ENCODE measurements at regions not wholly inside any gene's neighbourhood (a gene's known extent, or its start where the extent isn't known, plus 50 kb on each side); places are given as distances from the start of the nearest gene placed in this dataset.

GRCh38 chr6:42509256-42509655, 54.6 kb upstream of the UBR2 start:
- TF ChIP-seq CTCF (IDR thresholded peaks at IDR 0.05; ENCODE audit: unreplicated experiment): no peak
- BruUV-seq (replicated peaks): no TSS peak
- H3K36me3 Mint-ChIP-seq (ENCODE audit: insufficient read depth, unreplicated experiment): no peaks in the 10 kb centered on the region
- intact Hi-C loops (cut with micrococcal nuclease): no loop called here
- H3K9me3 Mint-ChIP-seq (ENCODE audit: unreplicated experiment): no peaks in the 10 kb centered on the region
- ChIA-PET CTCF (interaction anchor here (0.6 to 3.0 kb wide), 5 partner anchors 23 to 1407 kb away, joined by 3 to 12 read pairs (median 3); no protein-coding TSS in a partner anchor), POLR2A (interaction anchor here (0.7 kb wide), 2 partner anchors 8 to 156 kb away, joined by 3 read pairs; no protein-coding TSS in a partner anchor)
- no peak for DNase-seq (ENCODE audit: unreplicated experiment)
- H3K4me3 Mint-ChIP-seq (ENCODE audit: unreplicated experiment): no peak overlapping the region
- no peaks in the 10 kb centered on the region for H3K4me1 Mint-ChIP-seq (ENCODE audit: insufficient read depth, unreplicated experiment)
- H3K27ac Mint-ChIP-seq (ENCODE audit: low read depth, unreplicated experiment): no peak overlapping the region
- no peaks in the 10 kb centered on the region for H3K27me3 Mint-ChIP-seq (ENCODE audit: insufficient read depth, unreplicated experiment)

GRCh38 chr6:42507901-42508300, 55.9 kb upstream of the UBR2 start:
- intact Hi-C loops (cut with micrococcal nuclease): no loop called here
- ChIA-PET CTCF (interaction anchor here (1.2 to 3.0 kb wide), 2 partner anchors 12 to 24 kb away, joined by 4 to 12 read pairs; no protein-coding TSS in a partner anchor), POLR2A (no interaction called here)
- Mint-ChIP-seq H3K27ac (ENCODE audit: low read depth, unreplicated experiment) (no peak overlapping the region), H3K4me3 (ENCODE audit: unreplicated experiment) (no peak overlapping the region), H3K9me3 (ENCODE audit: unreplicated experiment) (no peaks in the 10 kb centered on the region), H3K4me1 (ENCODE audit: insufficient read depth, unreplicated experiment) (no peaks in the 10 kb centered on the region), H3K36me3 (ENCODE audit: insufficient read depth, unreplicated experiment) (no peaks in the 10 kb centered on the region), H3K27me3 (ENCODE audit: insufficient read depth, unreplicated experiment) (no peaks in the 10 kb centered on the region)
- TF ChIP-seq CTCF (IDR thresholded peaks at IDR 0.05; ENCODE audit: unreplicated experiment): no peak
- DNase-seq (ENCODE audit: unreplicated experiment): no peak
- no TSS peak for BruUV-seq (replicated peaks)

GRCh38 chr6:42507195-42507594, 55.5 kb upstream of the TRERF1 start:
- Mint-ChIP-seq H3K4me3 (ENCODE audit: unreplicated experiment) (no peak overlapping the region), H3K9me3 (ENCODE audit: unreplicated experiment) (no peaks in the 10 kb centered on the region), H3K36me3 (ENCODE audit: insufficient read depth, unreplicated experiment) (no peaks in the 10 kb centered on the region), H3K27ac (ENCODE audit: low read depth, unreplicated experiment) (no peak overlapping the region), H3K4me1 (ENCODE audit: insufficient read depth, unreplicated experiment) (no peaks in the 10 kb centered on the region), H3K27me3 (ENCODE audit: insufficient read depth, unreplicated experiment) (no peaks in the 10 kb centered on the region)
- ChIA-PET POLR2A (interaction anchor here (0.7 kb wide), 1 partner anchor 54 kb away, joined by 3 read pairs; no protein-coding TSS in a partner anchor), CTCF (interaction anchor here (1.2 to 1.5 kb wide), 2 partner anchors 13 to 24 kb away, joined by 4 to 5 read pairs; no protein-coding TSS in a partner anchor)
- BruUV-seq (replicated peaks): no TSS peak
- no peak for TF ChIP-seq CTCF (IDR thresholded peaks at IDR 0.05; ENCODE audit: unreplicated experiment)
- intact Hi-C loops (cut with micrococcal nuclease): no loop called here
- DNase-seq (ENCODE audit: unreplicated experiment): no peak

- CTCF ChIA-PET: interaction anchor here (0.6 to 1.5 kb wide), 4 partner anchors 25 to 245 kb away, joined by 3 to 5 read pairs (median 4); no protein-coding TSS in a partner anchor
- H3K9me3 Mint-ChIP-seq (ENCODE audit: unreplicated experiment): no peaks in the 10 kb centered on the region
- POLR2A ChIA-PET: interaction anchor here (1.2 to 1.5 kb wide), 2 partner anchors 15 to 280 kb away, joined by 3 read pairs; no protein-coding TSS in a partner anchor
Measured at GRCh38 chr6:42506070-42506469, 54.3 kb upstream of the TRERF1 start.

More at GRCh38 chr6:42506070-42506469, 54.3 kb upstream of the TRERF1 start:
- TF ChIP-seq CTCF (IDR thresholded peaks at IDR 0.05; ENCODE audit: unreplicated experiment): no peak
- DNase-seq (ENCODE audit: unreplicated experiment): no peak
- intact Hi-C loops (cut with micrococcal nuclease): no loop called here
- Mint-ChIP-seq H3K4me3 (ENCODE audit: unreplicated experiment) (no peak overlapping the region), H3K36me3 (ENCODE audit: insufficient read depth, unreplicated experiment) (no peaks in the 10 kb centered on the region), H3K27ac (ENCODE audit: low read depth, unreplicated experiment) (no peak overlapping the region), H3K4me1 (ENCODE audit: insufficient read depth, unreplicated experiment) (no peaks in the 10 kb centered on the region), H3K27me3 (ENCODE audit: insufficient read depth, unreplicated experiment) (no peaks in the 10 kb centered on the region)
- no TSS peak for BruUV-seq (replicated peaks)
